SK-N-SH (cell line): ENCODE measurements at regions not wholly inside any gene's neighbourhood (a gene's known extent, or its start where the extent isn't known, plus 50 kb on each side); places are given as distances from the start of the nearest gene placed in this dataset.

Experiments used
- CTCF ChIA-PET: fragments of 300-600, 350-600 bp; formaldehyde crosslinking; extraction: SDS; loops from one replicate; lab custom pipeline; 2021; lab: Yijun Ruan, JAX
- POLR2A ChIA-PET: fragments of 350-600 bp; sonication (Branson Sonifier 250); formaldehyde crosslinking; extraction: SDS; loops from one replicate; lab custom pipeline; 2020; ENCODE audit warnings: antibody characterized with exemption, inconsistent platforms; lab: Yijun Ruan, JAX
- DNase-seq: peaks from one replicate; pipeline ENCODE4 v3.0.0; 2012
- H2AFZ ChIP-seq: fragments of 200-600 bp; sonication (generic); 2 replicates; pipeline ENCODE4 v1.8.1; 2016; ENCODE audit warnings: antibody characterized with exemption, mild to moderate bottlenecking, low read depth
- H3F3A ChIP-seq: fragments of 200-600 bp; sonication (generic); replicated peaks from 2 replicates; pipeline ENCODE3; 2016; ENCODE audit warnings: antibody characterized with exemption, mild to moderate bottlenecking; ENCODE audit not compliant: insufficient read depth
- H3K27ac ChIP-seq, 2 experiments: fragments of 200-500 bp in 1 of 2; fragments of 200-600 bp in 1 of 2; sonication (Bioruptor generic) in 1 of 2; sonication (generic), shearing (Covaris generic) in 1 of 2; 2 replicates each; pipeline versions ENCODE4 v1.5.1 to v1.6.1; 2014 to 2016; ENCODE audit warnings: low read depth in 2 of 2, inconsistent platforms in 1 of 2, low read length in 1 of 2, mild to moderate bottlenecking in 1 of 2, mixed read lengths in 1 of 2
- H3K27me3 ChIP-seq: fragments of 200-600 bp; sonication (generic), shearing (Covaris generic); 2 replicates; pipeline ENCODE4 v1.6.1; 2016; ENCODE audit warnings: mixed run types; ENCODE audit not compliant: insufficient read depth
- H3K36me3 ChIP-seq, 2 experiments: fragments of 200-500 bp in 1 of 2; fragments of 200-600 bp in 1 of 2; sonication (Bioruptor generic) in 1 of 2; sonication (generic) in 1 of 2; replicated peaks in 1 of 2; 2 replicates each; pipeline versions ENCODE3 to v1.5.1; 2014 to 2016; ENCODE audit warnings: low read length in 1 of 2, mild to moderate bottlenecking in 1 of 2; ENCODE audit not compliant: insufficient read depth in 2 of 2, control insufficient read depth in 1 of 2
- H3K4me1 ChIP-seq, 2 experiments: fragments of 200-500 bp in 1 of 2; fragments of 200-600 bp in 1 of 2; sonication (Bioruptor generic) in 1 of 2; sonication (generic), shearing (Covaris generic) in 1 of 2; 2 replicates each; pipeline versions ENCODE4 v1.5.1 to v1.6.1; 2014 to 2016; ENCODE audit warnings: low read depth in 1 of 2, low read length in 1 of 2, mixed run types in 1 of 2; ENCODE audit not compliant: insufficient read depth in 2 of 2, control insufficient read depth in 1 of 2
- H3K4me2 ChIP-seq: fragments of 200-600 bp; sonication (generic), shearing (Covaris generic); 2 replicates; pipeline ENCODE4 v1.6.1; 2017; ENCODE audit warnings: mixed run types
- H3K4me3 ChIP-seq, 2 experiments: fragments of 200-500 bp in 1 of 2; fragments of 200-600 bp in 1 of 2; sonication (Bioruptor generic) in 1 of 2; sonication (generic), shearing (Covaris generic) in 1 of 2; 2 replicates each; pipeline versions ENCODE4 v1.5.1 to v1.8.1; 2014 to 2016; ENCODE audit warnings: low read depth in 2 of 2, inconsistent platforms in 1 of 2, low read length in 1 of 2, mild to moderate bottlenecking in 1 of 2, mixed read lengths in 1 of 2, moderate library complexity in 1 of 2
- H3K79me2 ChIP-seq: fragments of 200-600 bp; sonication (generic); 2 replicates; pipeline ENCODE4 v1.8.1; 2017; ENCODE audit warnings: mild to moderate bottlenecking; ENCODE audit not compliant: insufficient read depth
- H3K9ac ChIP-seq: fragments of 200-600 bp; sonication (generic); 2 replicates; pipeline ENCODE4 v1.6.1; 2017; ENCODE audit warnings: mixed run types
- H3K9me2 ChIP-seq: fragments of 200-600 bp; sonication (generic); 2 replicates; pipeline ENCODE4 v1.6.1; 2017; ENCODE audit warnings: mixed run types
- H3K9me3 ChIP-seq: fragments of 200-600 bp; sonication (generic); 2 replicates; pipeline ENCODE4 v1.6.1; 2017; ENCODE audit warnings: mixed run types, mild to moderate bottlenecking, moderate library complexity
- H4K20me1 ChIP-seq: fragments of 200-600 bp; sonication (generic); 2 replicates; pipeline ENCODE4 v1.6.1; 2017; ENCODE audit warnings: mild to moderate bottlenecking, mixed run types; ENCODE audit not compliant: insufficient read depth
- CTCF ChIP-seq: fragments of 200-600 bp; sonication (generic); IDR thresholded peaks from 2 replicates; pipeline ENCODE4 v1.6.1; 2017; ENCODE audit warnings: antibody characterized with exemption, mild to moderate bottlenecking, moderate library complexity
- EP300 ChIP-seq, 2 experiments: IDR thresholded peaks; 2 replicates each; pipeline versions ENCODE4 v1.4.0 to v1.6.1; 2012; ENCODE audit warnings: borderline replicate concordance in 1 of 2, low read depth in 1 of 2, low read length in 1 of 2
- FOSL2 ChIP-seq: IDR thresholded peaks from 2 replicates; pipeline ENCODE4 v1.4.0; 2012; ENCODE audit warnings: low read depth, mild to moderate bottlenecking, moderate library complexity, borderline replicate concordance
- GABPA ChIP-seq: IDR thresholded peaks from 2 replicates; pipeline ENCODE4 v1.4.0; 2012; ENCODE audit warnings: low read depth, mild to moderate bottlenecking
- GATA2 ChIP-seq: sonication (generic); formaldehyde crosslinking; IDR thresholded peaks from 2 replicates; pipeline ENCODE4 v1.5.0; 2020; ENCODE audit warnings: mild to moderate bottlenecking, missing genetic modification reagents
- JUND ChIP-seq: IDR thresholded peaks from 2 replicates; pipeline ENCODE4 v1.4.0; 2012
- MXI1 ChIP-seq: IDR thresholded peaks from 2 replicates; pipeline ENCODE4 v1.6.1; 2012; ENCODE audit warnings: mild to moderate bottlenecking, low read depth, low read length, improper control_type of control experiment
- NFIC ChIP-seq: IDR thresholded peaks from 2 replicates; pipeline ENCODE4 v1.4.0; 2012; ENCODE audit warnings: borderline replicate concordance
- NRF1 ChIP-seq: IDR thresholded peaks from 2 replicates; pipeline ENCODE4 v1.6.1; 2012; ENCODE audit warnings: low read depth, mild to moderate bottlenecking, low read length
- POLR2AphosphoS5 ChIP-seq: IDR thresholded peaks from 2 replicates; pipeline ENCODE4 v1.6.1; 2012; ENCODE audit warnings: low read depth, low read length
- SIN3A ChIP-seq: IDR thresholded peaks from 2 replicates; pipeline ENCODE4 v1.6.1; 2012; ENCODE audit warnings: low read depth, mild to moderate bottlenecking, low read length, moderate library complexity, borderline replicate concordance
- SMC3 ChIP-seq: IDR thresholded peaks from 2 replicates; pipeline ENCODE4 v1.6.1; 2012; ENCODE audit warnings: low read depth, low read length, improper control_type of control experiment
- TAF1 ChIP-seq: IDR thresholded peaks from 2 replicates; pipeline ENCODE4 v1.6.1; 2012; ENCODE audit warnings: low read depth, mild to moderate bottlenecking, low read length, moderate library complexity, borderline replicate concordance
- USF1 ChIP-seq: IDR thresholded peaks from 2 replicates; pipeline ENCODE4 v1.4.0; 2012; ENCODE audit warnings: low read depth, borderline replicate concordance
- USF2 ChIP-seq: fragments of 150-350 bp; IDR thresholded peaks from 2 replicates; pipeline ENCODE4 v1.6.1; 2017; ENCODE audit warnings: antibody characterized with exemption, low read length, low read depth, borderline replicate concordance
- YY1 ChIP-seq: IDR thresholded peaks from 2 replicates; pipeline ENCODE4 v1.4.0; 2012; ENCODE audit warnings: low read depth, mild to moderate bottlenecking
- ZBTB33 ChIP-seq: IDR thresholded peaks from 2 replicates; pipeline ENCODE4 v1.4.0; 2012; ENCODE audit warnings: low read depth, borderline replicate concordance
- WGBS: methylation state at CpG from one replicate; pipeline ENCODE4 v1.1.6; 2017; ENCODE audit warnings: low lambda C conversion rate; 5-methylcytosine and 5-hydroxymethylcytosine counted together

- TF ChIP-seq POLR2AphosphoS5 (no peak), GATA2 (no peak), TAF1 (no peak)
Observed at GRCh38 chr5:85263125-85263524, 878.4 kb upstream of the EDIL3 start (continued).

- H4K20me1 ChIP-seq = no peaks in the 10 kb centered on the region
- no peak overlapping the region for H2AFZ ChIP-seq
- H3F3A ChIP-seq = no peaks in the 10 kb centered on the region
Observed at GRCh38 chr5:85266692-85267091, 882.0 kb upstream of the EDIL3 start.

More at GRCh38 chr5:85266692-85267091, 882.0 kb upstream of the EDIL3 start:
- Histone ChIP-seq H3K4me1 (no peaks in the 10 kb centered on the region), H3K9me3 (no peaks in the 10 kb centered on the region), H3K4me2 (no peak overlapping the region), H3K9ac (no peak overlapping the region), H3K27ac (no peak overlapping the region), H3K9me2 (no peaks in the 10 kb centered on the region), H3K36me3 (no peaks in the 10 kb centered on the region), H3K4me3 (no peak overlapping the region)
- DNase-seq = no peak
- CTCF ChIA-PET = no interaction called here
- WGBS = 33% methylated on average over 1 of the region's 1 CpG
- TF ChIP-seq GABPA (no peak), YY1 (no peak), EP300 (IDR thresholded peaks at IDR 0.05; ENCODE audit: borderline replicate concordance in 1 of 2, low read depth in 1 of 2, low read length in 1 of 2) (no peak), USF2 (no peak), CTCF (no peak), NRF1 (no peak), TAF1 (no peak), SMC3 (no peak), ZBTB33 (no peak), JUND (no peak), GATA2 (no peak), SIN3A (no peak), NFIC (no peak), MXI1 (no peak), USF1 (no peak), FOSL2 (no peak)
- TF ChIP-seq, all 33 proteins: peak for 0
- no peaks in the 10 kb centered on the region for H3K27me3 ChIP-seq
- H3K79me2 ChIP-seq = no peaks in the 10 kb centered on the region
- POLR2A ChIA-PET = no interaction called here
